Activated CD4-positive, alpha-beta T cell treated with anti-CD3 and anti-CD28 coated beads for 36 hours (primary cell): ENCODE measurements at regions not wholly inside any gene's neighbourhood (a gene's known extent, or its start where the extent isn't known, plus 50 kb on each side); places are given as distances from the start of the nearest gene placed in this dataset.

Experiments used
- ATAC-seq: fragments of 200-7000 bp; cut with Tn5 transposase; one replicate; pipeline ENCODE4 v1.10.0; 2021; ENCODE audit warnings: mild to moderate bottlenecking, moderate library complexity
- CTCF ChIA-PET: fragments of 350-600 bp; sonication (Branson Sonifier 250); formaldehyde crosslinking; loops from one replicate; lab custom pipeline; 2021; ENCODE audit warnings: antibody characterized with exemption; lab: Charles Lee
- POLR2A ChIA-PET: fragments of 350-600 bp; sonication (Branson Sonifier 250); formaldehyde crosslinking; loops from one replicate; lab custom pipeline; 2021; ENCODE audit warnings: antibody characterized with exemption, inconsistent platforms; lab: Charles Lee
- DNase-seq: peaks from one replicate; pipeline ENCODE4 v3.0.0-alpha.2; 2020
- H3K27ac Mint-ChIP-seq: one replicate; pipeline ENCODE4 v1.8.0; 2021; ENCODE audit warnings: mixed read lengths
- H3K27me3 Mint-ChIP-seq: one replicate; pipeline ENCODE4 v1.8.0; 2021; ENCODE audit warnings: mixed read lengths
- H3K36me3 Mint-ChIP-seq: one replicate; pipeline ENCODE4 v1.8.0; 2021; ENCODE audit warnings: low read depth, mixed read lengths
- H3K4me1 Mint-ChIP-seq: one replicate; pipeline ENCODE4 v1.8.0; 2021; ENCODE audit warnings: mixed read lengths
- H3K4me3 Mint-ChIP-seq: one replicate; pipeline ENCODE4 v1.8.0; 2021; ENCODE audit warnings: mild to moderate bottlenecking, moderate library complexity, mixed read lengths
- H3K9me3 Mint-ChIP-seq: one replicate; pipeline ENCODE4 v1.8.0; 2021; ENCODE audit warnings: low read depth, mixed read lengths
- intact Hi-C, 2 experiments: fragments of 100-400 bp; cut with DNase I in 1 of 2; cut with micrococcal nuclease in 1 of 2; formaldehyde crosslinking; loops; one replicate each; pipeline versions ENCODE4 v1.14.2 to v1.15.1; 2022 to 2024; cut with DNase I, micrococcal nuclease

GRCh38 chr17:55829995-55830612, 79.3 kb downstream of the PCTP start:
- ATAC-seq (no peak), DNase-seq (no peak)
- Mint-ChIP-seq H3K9me3 (no peaks in the 10 kb centered on the region), H3K36me3 (no peaks in the 10 kb centered on the region), H3K27ac (no peak overlapping the region), H3K4me1 (no peaks in the 10 kb centered on the region), H3K27me3 (peaks cover 7% of the 10 kb centered on the region), H3K4me3 (no peak overlapping the region)
- POLR2A ChIA-PET, result no interaction called here
- CTCF ChIA-PET, result no interaction called here
- intact Hi-C loops, result loop anchor here in 1 of 2 experiments (5.0 kb wide), 1 partner anchor 228 kb away; no protein-coding TSS in a partner anchor

DNA sequence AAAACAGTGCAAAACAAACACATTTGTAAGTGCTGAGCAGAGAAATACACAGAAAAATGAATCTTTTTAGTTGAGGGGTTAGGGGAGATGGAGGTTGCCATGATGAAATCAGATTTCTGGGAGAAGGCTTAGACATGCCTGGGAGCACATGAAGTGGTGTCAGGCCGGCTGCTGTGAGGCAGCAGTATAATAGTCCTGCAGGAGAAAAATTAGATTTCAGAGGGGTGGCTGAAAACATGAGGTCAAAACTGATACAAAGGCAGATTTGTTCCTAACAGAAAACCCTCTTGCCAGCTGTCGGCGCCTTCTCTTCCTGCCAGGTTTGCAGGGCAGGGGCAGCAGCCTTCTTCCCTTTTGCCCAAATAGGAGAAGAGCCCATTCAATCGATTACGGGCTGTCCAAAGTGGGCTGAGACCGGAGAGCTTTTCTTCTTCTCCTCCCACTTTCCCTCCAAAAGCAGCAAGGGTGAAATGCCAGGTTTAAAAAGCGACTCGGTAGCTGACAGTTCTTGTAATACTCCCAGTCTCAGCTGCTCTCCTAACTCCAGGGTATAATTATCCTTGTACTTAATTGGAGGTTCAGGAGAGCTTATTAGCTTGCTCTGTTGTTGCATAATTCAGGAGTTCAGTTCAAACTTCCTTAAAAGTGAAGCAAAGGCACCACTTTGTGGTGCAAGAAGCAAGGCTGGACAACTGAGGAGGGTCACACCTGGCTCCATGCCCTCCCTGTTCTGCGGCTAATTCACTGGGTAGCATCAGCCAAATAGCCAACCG, 80.0 kb downstream of the PCTP start:
- Mint-ChIP-seq H3K9me3 (no peaks in the 10 kb centered on the region), H3K4me1 (no peaks in the 10 kb centered on the region), H3K27ac (no peak overlapping the region), H3K4me3 (no peak overlapping the region), H3K36me3 (no peaks in the 10 kb centered on the region), H3K27me3 (peaks cover 7% of the 10 kb centered on the region)
- DNase-seq (no peak), ATAC-seq (no peak)
- POLR2A ChIA-PET, result no interaction called here
- intact Hi-C loops, result no loop called here
- CTCF ChIA-PET, result interaction anchor here (0.7 kb wide), 1 partner anchor 864 kb away, joined by 3 read pairs; no protein-coding TSS in a partner anchor

DNA sequence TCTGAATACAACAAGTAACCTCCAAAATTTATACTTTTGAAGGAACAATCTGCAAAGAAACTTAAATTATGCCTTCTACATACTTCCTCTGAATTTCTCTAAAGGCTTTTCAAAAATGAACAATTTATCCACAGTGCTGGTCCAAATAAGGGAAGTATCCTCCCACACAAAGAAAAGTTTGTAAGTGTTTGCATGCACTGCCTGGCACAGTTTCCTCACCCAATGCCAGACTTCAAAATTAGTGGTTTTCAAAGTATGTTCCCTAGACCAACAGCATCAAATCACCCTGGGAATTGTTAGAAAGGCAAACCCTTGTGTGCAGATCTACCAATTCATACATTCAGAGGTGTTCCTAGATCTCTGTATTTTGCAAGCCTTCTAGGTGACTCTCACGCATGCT, 82.5 kb downstream of the PCTP start:
- Mint-ChIP-seq H3K27me3 (peaks cover 14% of the 10 kb centered on the region), H3K4me1 (no peaks in the 10 kb centered on the region), H3K36me3 (no peaks in the 10 kb centered on the region), H3K4me3 (no peak overlapping the region), H3K27ac (no peak overlapping the region), H3K9me3 (no peaks in the 10 kb centered on the region)
- CTCF ChIA-PET, result interaction anchor here (0.8 kb wide), 1 partner anchor 56 kb away, joined by 3 read pairs; no protein-coding TSS in a partner anchor
- no peak for DNase-seq
- POLR2A ChIA-PET, result no interaction called here
- no peak for ATAC-seq
- intact Hi-C loops, result no loop called here

- POLR2A ChIA-PET, result no interaction called here
- intact Hi-C loops, result loop anchor here in 1 of 2 experiments (10.0 kb wide), 1 partner anchor 632 kb away; no protein-coding TSS in a partner anchor
- H3K4me3 Mint-ChIP-seq, result no peak overlapping the region
- CTCF ChIA-PET, result no interaction called here
- no peaks in the 10 kb centered on the region for H3K36me3 Mint-ChIP-seq
- H3K27ac Mint-ChIP-seq, result no peak overlapping the region
- no peak for DNase-seq
- H3K4me1 Mint-ChIP-seq, result peaks cover 3% of the 10 kb centered on the region
- ATAC-seq, result no peak
- peaks cover 8% of the 10 kb centered on the region for H3K27me3 Mint-ChIP-seq
- H3K9me3 Mint-ChIP-seq, result no peaks in the 10 kb centered on the region
Measured at GRCh38 chr17:55842405-55843158, 91.7 kb downstream of the PCTP start.

DNA sequence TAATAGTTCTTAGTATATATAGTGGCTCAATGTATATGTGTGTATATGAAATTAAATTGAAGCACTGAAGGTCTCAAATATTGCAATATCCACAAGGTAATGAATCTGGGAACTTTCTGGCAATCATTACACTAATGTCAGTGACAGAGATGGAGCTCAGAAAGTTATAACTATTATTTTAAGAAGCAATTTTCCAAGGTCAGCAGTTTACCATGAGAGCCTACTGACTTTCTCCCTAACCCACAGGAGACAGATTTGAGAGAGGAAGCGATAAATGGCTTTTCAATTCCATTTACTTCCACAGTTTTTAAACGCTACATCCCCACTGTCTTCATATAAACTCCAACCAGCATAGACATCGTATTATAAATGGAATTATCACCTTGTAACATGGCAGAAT, 92.9 kb downstream of the PCTP start:
- CTCF ChIA-PET, result interaction anchor here (0.6 to 1.5 kb wide), 2 partner anchors 53 to 855 kb away, joined by 3 read pairs; no protein-coding TSS in a partner anchor
- H3K27me3 Mint-ChIP-seq, result peaks cover 7% of the 10 kb centered on the region
- no peak for ATAC-seq
- no peaks in the 10 kb centered on the region for H3K9me3 Mint-ChIP-seq
- H3K4me3 Mint-ChIP-seq, result no peak overlapping the region
- intact Hi-C loops, result loop anchor here (2.0 to 10.0 kb wide), 2 partner anchors 475 to 631 kb away; no protein-coding TSS in a partner anchor
- POLR2A ChIA-PET, result no interaction called here
- DNase-seq, result no peak
- no peak overlapping the region for H3K27ac Mint-ChIP-seq
- peaks cover 3% of the 10 kb centered on the region for H3K4me1 Mint-ChIP-seq
- H3K36me3 Mint-ChIP-seq, result no peaks in the 10 kb centered on the region

DNA sequence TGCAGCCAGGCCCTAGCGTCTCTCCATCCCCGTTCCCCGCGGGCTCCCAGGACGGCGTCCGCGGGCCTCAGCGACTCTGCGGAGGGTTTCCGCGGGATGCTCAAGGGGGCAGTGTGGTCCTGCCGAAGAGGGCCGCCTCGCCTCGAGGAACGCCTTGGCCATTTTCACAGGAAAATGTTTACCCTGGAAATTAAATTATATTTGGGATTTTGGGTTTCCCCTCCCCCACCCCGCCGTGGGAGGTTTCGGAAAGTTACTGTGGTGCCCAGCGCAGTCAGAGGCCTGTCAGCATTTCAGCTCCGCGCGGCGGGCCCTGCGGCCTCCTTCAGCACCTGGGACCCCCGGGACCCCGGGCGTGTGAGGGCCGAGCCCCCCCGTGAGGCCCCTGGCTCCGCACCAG, 94.5 kb downstream of the PCTP start:
- Mint-ChIP-seq H3K36me3 (no peaks in the 10 kb centered on the region), H3K4me3 (no peak overlapping the region), H3K27ac (no peak overlapping the region), H3K4me1 (peaks cover 3% of the 10 kb centered on the region), H3K27me3 (peaks cover 7% of the 10 kb centered on the region), H3K9me3 (no peaks in the 10 kb centered on the region)
- intact Hi-C loops, result loop anchor here (1.0 to 10.0 kb wide), 3 partner anchors 473 to 629 kb away; no protein-coding TSS in a partner anchor
- DNase-seq (peak; percentile 55), ATAC-seq (peak; percentile 53)
- CTCF ChIA-PET, result interaction anchor here (0.7 to 0.8 kb wide), 2 partner anchors 334 to 458 kb away, joined by 3 read pairs; no protein-coding TSS in a partner anchor
- POLR2A ChIA-PET, result no interaction called here

DNA sequence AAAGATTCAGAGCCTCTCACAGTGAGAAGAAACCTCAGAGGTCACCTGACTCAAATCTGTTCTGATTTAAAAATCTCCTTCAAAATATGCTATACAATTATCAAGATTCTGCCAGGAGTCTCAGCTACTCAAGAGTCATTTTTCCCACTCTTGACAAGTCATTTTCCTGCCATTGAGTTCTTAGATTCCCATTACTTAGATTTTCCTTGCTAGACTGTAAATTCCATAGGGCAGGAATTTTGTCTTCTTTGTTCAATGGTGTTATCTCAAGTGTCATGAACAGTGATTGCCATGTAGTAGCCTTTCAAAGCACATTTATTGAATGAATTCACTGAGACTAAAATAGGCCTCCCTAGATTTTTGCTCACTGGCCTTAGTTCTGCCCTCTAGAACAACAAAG, 95.9 kb downstream of the PCTP start:
- H3K27ac Mint-ChIP-seq, result no peak overlapping the region
- no peaks in the 10 kb centered on the region for H3K9me3 Mint-ChIP-seq
- no peaks in the 10 kb centered on the region for H3K36me3 Mint-ChIP-seq
- intact Hi-C loops, result loop anchor here (2.0 to 10.0 kb wide), 2 partner anchors 628 to 634 kb away; no protein-coding TSS in a partner anchor
- ATAC-seq (no peak), DNase-seq (no peak)
- ChIA-PET POLR2A (no interaction called here), CTCF (interaction anchor here (0.7 kb wide), 1 partner anchor 1542 kb away, joined by 4 read pairs; no protein-coding TSS in a partner anchor)
- no peak overlapping the region for H3K4me3 Mint-ChIP-seq
- peaks cover 3% of the 10 kb centered on the region for H3K4me1 Mint-ChIP-seq
- H3K27me3 Mint-ChIP-seq, result peaks cover 7% of the 10 kb centered on the region

GRCh38 chr17:55852734-55853133, 101.9 kb downstream of the PCTP start:
- Mint-ChIP-seq H3K27me3 (no peaks in the 10 kb centered on the region), H3K36me3 (no peaks in the 10 kb centered on the region), H3K4me1 (no peaks in the 10 kb centered on the region), H3K4me3 (no peak overlapping the region), H3K9me3 (no peaks in the 10 kb centered on the region), H3K27ac (no peak overlapping the region)
- POLR2A ChIA-PET, result no interaction called here
- CTCF ChIA-PET, result no interaction called here
- DNase-seq (no peak), ATAC-seq (no peak)
- intact Hi-C loops, result no loop called here

- Mint-ChIP-seq H3K27me3 (peaks cover 5% of the 10 kb centered on the region), H3K4me3 (no peak overlapping the region), H3K36me3 (no peaks in the 10 kb centered on the region), H3K4me1 (no peaks in the 10 kb centered on the region), H3K27ac (no peak overlapping the region), H3K9me3 (no peaks in the 10 kb centered on the region)
- CTCF ChIA-PET, result no interaction called here
- POLR2A ChIA-PET, result no interaction called here
- DNase-seq (no peak), ATAC-seq (no peak)
- intact Hi-C loops, result no loop called here
Measured at GRCh38 chr17:55859301-55859795, 108.5 kb downstream of the PCTP start.

DNA sequence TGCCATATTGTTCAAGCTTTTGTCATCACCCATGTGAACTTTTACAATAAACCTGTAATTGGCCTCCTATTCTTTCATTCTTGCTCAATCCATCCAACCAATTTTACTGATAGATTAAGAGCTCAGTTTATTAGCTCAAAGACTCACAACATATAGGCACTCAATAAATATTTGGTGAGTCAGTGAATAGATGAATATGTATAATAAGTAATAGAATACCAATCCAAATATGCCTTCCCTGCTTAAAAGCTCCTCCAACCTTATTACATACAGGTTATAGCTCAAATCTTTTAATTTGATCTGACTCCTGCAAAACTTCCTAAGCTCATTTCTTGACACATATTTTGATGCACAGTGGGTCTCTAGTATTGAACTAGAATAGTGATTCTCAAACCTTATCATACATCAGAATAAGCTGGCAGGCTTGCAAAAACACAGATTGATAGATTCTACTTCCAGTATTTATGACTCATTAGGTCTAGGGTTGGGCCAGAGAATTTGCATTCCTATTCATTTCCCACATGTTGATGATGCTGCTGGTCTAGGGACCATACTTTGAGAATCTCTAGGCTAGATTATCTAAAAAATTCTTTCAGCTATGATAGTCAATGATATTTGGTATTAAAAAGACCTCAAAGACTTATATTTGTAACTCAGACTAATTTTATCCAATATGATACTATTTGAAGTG, 114.4 kb downstream of the PCTP start:
- no peaks in the 10 kb centered on the region for H3K4me1 Mint-ChIP-seq
- peaks cover 5% of the 10 kb centered on the region for H3K27me3 Mint-ChIP-seq
- intact Hi-C loops, result no loop called here
- peaks cover 4% of the 10 kb centered on the region for H3K9me3 Mint-ChIP-seq
- ChIA-PET POLR2A (no interaction called here), CTCF (interaction anchor here (1.1 kb wide), 1 partner anchor 94 kb away, joined by 3 read pairs; no protein-coding TSS in a partner anchor)
- no peak for DNase-seq
- H3K36me3 Mint-ChIP-seq, result no peaks in the 10 kb centered on the region
- H3K27ac Mint-ChIP-seq, result no peak overlapping the region
- no peak for ATAC-seq
- H3K4me3 Mint-ChIP-seq, result no peak overlapping the region

DNA sequence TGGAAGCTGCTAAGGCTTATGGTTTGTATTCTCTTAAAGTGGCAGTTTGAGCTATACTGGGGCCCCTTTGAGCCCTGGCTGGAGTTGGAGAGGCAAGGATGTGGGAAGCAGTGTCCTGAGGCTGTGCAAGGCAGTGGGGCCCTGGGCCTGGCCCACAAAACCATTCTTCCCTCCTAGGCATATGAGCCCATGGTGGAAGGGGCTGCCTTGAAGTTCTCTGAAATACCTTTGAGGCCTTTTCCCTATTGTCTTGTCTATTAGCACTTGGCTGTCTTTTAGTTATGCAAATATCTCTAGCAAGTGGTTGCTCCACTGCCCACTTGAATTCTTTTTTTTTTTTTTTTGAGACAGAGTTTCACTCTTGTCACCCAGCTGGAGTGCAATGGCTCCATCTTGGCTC, 119.2 kb downstream of the PCTP start:
- DNase-seq (no peak), ATAC-seq (no peak)
- H3K4me3 Mint-ChIP-seq, result no peak overlapping the region
- peaks cover 7% of the 10 kb centered on the region for H3K27me3 Mint-ChIP-seq
- no peaks in the 10 kb centered on the region for H3K36me3 Mint-ChIP-seq
- H3K4me1 Mint-ChIP-seq, result no peaks in the 10 kb centered on the region
- peaks cover 4% of the 10 kb centered on the region for H3K9me3 Mint-ChIP-seq
- ChIA-PET POLR2A (no interaction called here), CTCF (no interaction called here)
- intact Hi-C loops, result no loop called here
- no peak overlapping the region for H3K27ac Mint-ChIP-seq
